ENCODE measurements at regions not wholly inside any gene's neighbourhood (a gene's known extent, or its start where the extent isn't known, plus 50 kb on each side); places are given as distances from the start of the nearest gene placed in this dataset.

DNA sequence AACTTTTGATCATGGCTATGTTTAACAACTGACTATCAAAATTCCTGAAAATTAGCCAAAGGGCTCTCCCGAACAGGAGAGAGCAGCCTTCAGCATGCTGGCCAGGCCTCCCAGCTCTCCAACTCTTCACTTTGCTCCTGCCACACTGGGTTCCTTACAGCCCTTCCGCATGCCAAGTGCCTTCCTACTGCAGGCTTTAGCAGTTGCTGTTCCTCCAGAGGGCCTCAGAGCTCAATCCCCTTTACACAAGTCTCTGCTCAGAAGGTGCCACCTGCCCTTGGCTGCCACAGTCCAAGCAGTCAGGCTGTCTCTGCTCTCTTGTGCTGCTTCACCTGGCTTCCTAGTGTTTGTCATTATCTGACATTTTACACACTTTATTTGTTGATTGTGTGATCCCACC is 553.1 kb upstream of the PPP2R3A start:
- H3K9ac ChIP-seq (ENCODE audit: insufficient read depth in 1 of 2, low read depth in 2 of 2, low read length in 2 of 2) = no peak overlapping the region
- CTCF ChIA-PET (ENCODE audit: low intra/inter-chr PET ratio) = no interaction called here
- TF ChIP-seq YY1 (IDR thresholded peaks at IDR 0.05; ENCODE audit: borderline replicate concordance in 1 of 3, control insufficient read depth in 1 of 3, extremely low read depth in 1 of 3, insufficient read depth in 3 of 3, insufficient read length in 1 of 3, insufficient replicate concordance in 2 of 3, low read depth in 1 of 3, low read length in 2 of 3) = no peak
- no peak for TF ChIP-seq SMAD1 (IDR thresholded peaks at IDR 0.05; ENCODE audit: low read depth, low read length, partially characterized antibody)
- TF ChIP-seq, protein P1, sequence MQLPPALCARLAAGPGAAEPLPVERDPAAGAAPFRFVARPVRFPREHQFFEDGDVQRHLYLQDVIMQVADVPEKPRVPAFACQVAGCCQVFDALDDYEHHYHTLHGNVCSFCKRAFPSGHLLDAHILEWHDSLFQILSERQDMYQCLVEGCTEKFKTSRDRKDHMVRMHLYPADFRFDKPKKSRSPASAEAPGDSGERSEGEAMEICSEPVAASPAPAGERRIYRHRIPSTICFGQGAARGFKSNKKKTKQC (CRISPR knock-in tag; IDR thresholded peaks at IDR 0.05) = no peak
- TF ChIP-seq POLR3A (IDR thresholded peaks at IDR 0.05; ENCODE audit: borderline replicate concordance, extremely low read depth, insufficient read depth, insufficient read length) = no peak
- TF ChIP-seq, protein P2, sequence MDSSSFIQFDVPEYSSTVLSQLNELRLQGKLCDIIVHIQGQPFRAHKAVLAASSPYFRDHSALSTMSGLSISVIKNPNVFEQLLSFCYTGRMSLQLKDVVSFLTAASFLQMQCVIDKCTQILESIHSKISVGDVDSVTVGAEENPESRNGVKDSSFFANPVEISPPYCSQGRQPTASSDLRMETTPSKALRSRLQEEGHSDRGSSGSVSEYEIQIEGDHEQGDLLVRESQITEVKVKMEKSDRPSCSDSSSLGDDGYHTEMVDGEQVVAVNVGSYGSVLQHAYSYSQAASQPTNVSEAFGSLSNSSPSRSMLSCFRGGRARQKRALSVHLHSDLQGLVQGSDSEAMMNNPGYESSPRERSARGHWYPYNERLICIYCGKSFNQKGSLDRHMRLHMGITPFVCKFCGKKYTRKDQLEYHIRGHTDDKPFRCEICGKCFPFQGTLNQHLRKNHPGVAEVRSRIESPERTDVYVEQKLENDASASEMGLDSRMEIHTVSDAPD (CRISPR knock-in tag; IDR thresholded peaks at IDR 0.05) = no peak
- TF ChIP-seq EZH2 (IDR thresholded peaks at IDR 0.05; ENCODE audit: borderline replicate concordance, low read depth, low read length) = no peak
- TF ChIP-seq DMBX1 (CRISPR knock-in tag; IDR thresholded peaks at IDR 0.05; ENCODE audit: borderline replicate concordance) = no peak
- no peak for TF ChIP-seq HNRNPLL (IDR thresholded peaks at IDR 0.05; ENCODE audit: low read depth, low read length, poor library complexity, severe bottlenecking)
- TF ChIP-seq EP300 (IDR thresholded peaks at IDR 0.05; ENCODE audit: low read length) = no peak
- TF ChIP-seq SMARCA5 (IDR thresholded peaks at IDR 0.05) = no peak
- no peak for TF ChIP-seq ZKSCAN1 (IDR thresholded peaks at IDR 0.05; ENCODE audit: low read depth, low read length)

More for the DNA sequence above, 553.1 kb upstream of the PPP2R3A start:
- no peak overlapping the region for H3K4me3 ChIP-seq
- no peaks in the 10 kb centered on the region for H3K9me3 ChIP-seq (replicated peaks; ENCODE audit: control insufficient read depth, insufficient read depth, low read depth, low read length)
- BruUV-seq (replicated peaks) = no TSS peak
- no peaks in the 10 kb centered on the region for H3K79me2 ChIP-seq (ENCODE audit: control insufficient read depth, insufficient read depth, low read length)
- WGBS (ENCODE audit: insufficient coverage, low coverage, missing lambda C conversion rate) = 0% methylated on average over 2 of the region's 2 CpGs
- H4K20me1 ChIP-seq (replicated peaks; ENCODE audit: control insufficient read depth, insufficient read depth, low read length) = no peaks in the 10 kb centered on the region
- FAIRE-seq = no peak
- DNase-seq (ENCODE audit: extremely low read depth in 1 of 4, low spot score in 3 of 4) = no peak
- intact Hi-C loops (cut with micrococcal nuclease) (no loop called here), in situ Hi-C loops (cut with MboI) (no loop called here)
- H2AFZ ChIP-seq (ENCODE audit: low read depth, low read length) = no peak overlapping the region
- no peaks in the 10 kb centered on the region for H3K9me1 ChIP-seq (ENCODE audit: control insufficient read depth, insufficient read depth, low read length)
- H3K4me1 ChIP-seq (replicated peaks in 1 of 2; ENCODE audit: control insufficient read depth in 2 of 2, insufficient read depth in 2 of 2, low read length in 2 of 2) = no peaks in the 10 kb centered on the region
- no peak for ATAC-seq
- no peak overlapping the region for H3K4me2 ChIP-seq (ENCODE audit: insufficient read depth, low read length)
- no peaks in the 10 kb centered on the region for H3K36me3 ChIP-seq (ENCODE audit: control insufficient read depth, insufficient read depth, low read length)
- H3K27ac ChIP-seq (ENCODE audit: extremely low read depth, low read depth, low read length) = no peak overlapping the region
- POLR2A ChIA-PET = no interaction called here
- H3K27me3 ChIP-seq (ENCODE audit: control insufficient read depth in 2 of 2, insufficient read depth in 2 of 2, low read length in 2 of 2) = no peaks in the 10 kb centered on the region

Data from K562 (cell line).